PC-9 (cell line): ENCODE measurements at regions not wholly inside any gene's neighbourhood (a gene's known extent, or its start where the extent isn't known, plus 50 kb on each side); places are given as distances from the start of the nearest gene placed in this dataset.

Experiments used
- BruUV-seq: library from RNA; stranded (reverse); fragments of 400-500 nt; replicated peaks from 2 replicates; lab custom pipeline; 2021; lab: Mats Ljungman, UMichigan
- CTCF ChIA-PET: fragments of 300-600 bp; sonication (Branson Sonifier 250); formaldehyde crosslinking; loops from one replicate; lab custom pipeline; 2022; ENCODE audit warnings: antibody characterized with exemption; lab: Charles Lee
- POLR2A ChIA-PET: fragments of 300-600 bp; sonication (Branson Sonifier 250); formaldehyde crosslinking; loops from one replicate; lab custom pipeline; 2022; ENCODE audit warnings: antibody characterized with exemption; ENCODE audit not compliant: unreplicated experiment; lab: Charles Lee
- DNase-seq, 2 experiments: peaks; one replicate each; pipeline versions ENCODE4 v3.0.0 to v3.0.0-alpha.2; 2015 to 2022; ENCODE audit warnings: mixed read lengths in 1 of 2
- H2AFZ ChIP-seq: fragments of 200-600 bp; sonication (generic); 2 replicates; pipeline ENCODE4 v1.8.1; 2017; ENCODE audit warnings: antibody characterized with exemption
- H3F3A ChIP-seq: fragments of 200-600 bp; sonication (generic); 2 replicates; pipeline ENCODE4 v1.8.1; 2017; ENCODE audit warnings: antibody characterized with exemption, mild to moderate bottlenecking, low read depth; ENCODE audit not compliant: insufficient read depth
- H3K27ac ChIP-seq: fragments of 200-600 bp; sonication (generic); 2 replicates; pipeline ENCODE4 v1.6.1; 2016; ENCODE audit warnings: mixed run types
- H3K27me3 ChIP-seq: fragments of 200-600 bp; sonication (generic); 2 replicates; pipeline ENCODE4 v1.6.1; 2016; ENCODE audit warnings: low read depth, mixed run types; ENCODE audit not compliant: insufficient read depth
- H3K36me3 ChIP-seq: fragments of 200-600 bp; sonication (generic); 2 replicates; pipeline ENCODE4 v1.6.1; 2016; ENCODE audit warnings: low read depth, mixed run types
- H3K4me1 ChIP-seq: fragments of 200-600 bp; sonication (generic); replicated peaks from 2 replicates; pipeline ENCODE4 v1.6.1; 2016; ENCODE audit warnings: mixed run types; ENCODE audit not compliant: insufficient read depth
- H3K4me2 ChIP-seq: fragments of 200-600 bp; sonication (generic); 2 replicates; pipeline ENCODE4 v1.6.1; 2017; ENCODE audit warnings: mixed run types
- H3K4me3 ChIP-seq: fragments of 200-600 bp; sonication (generic); 2 replicates; pipeline ENCODE4 v1.6.1; 2016; ENCODE audit warnings: mixed run types
- H3K79me2 ChIP-seq: fragments of 200-600 bp; sonication (generic); 2 replicates; pipeline ENCODE4 v1.6.1; 2017; ENCODE audit warnings: low read depth, mixed run types
- H3K9me2 ChIP-seq: fragments of 200-600 bp; sonication (generic); 2 replicates; pipeline ENCODE4 v1.8.1; 2017; ENCODE audit warnings: mild to moderate bottlenecking; ENCODE audit not compliant: insufficient read depth
- H3K9me3 ChIP-seq: fragments of 200-600 bp; sonication (generic); 2 replicates; pipeline ENCODE4 v1.8.1; 2016; ENCODE audit warnings: low read depth; ENCODE audit not compliant: insufficient read depth
- H4K20me1 ChIP-seq: fragments of 200-600 bp; sonication (generic); 2 replicates; pipeline ENCODE4 v1.8.1; 2017; ENCODE audit not compliant: insufficient read depth
- EZH2 ChIP-seq: fragments of 200-600 bp; sonication (generic); IDR thresholded peaks from 2 replicates; pipeline ENCODE4 v1.8.0; 2017; ENCODE audit warnings: antibody characterized with exemption, low read depth
- intact Hi-C: fragments of 100-400 bp; cut with micrococcal nuclease; formaldehyde crosslinking; loops from one replicate; pipeline ENCODE4 v1.10.0; 2022; ENCODE audit not compliant: unreplicated experiment
- TF ChIP-seq, protein P1 (sequence below): fragments of 200-600 bp; sonication (generic); conservative IDR thresholded peaks from 2 replicates; pipeline ENCODE4 v1.6.1; 2017; ENCODE audit warnings: mixed run types, antibody characterized with exemption, mild to moderate bottlenecking, moderate library complexity

DNA sequence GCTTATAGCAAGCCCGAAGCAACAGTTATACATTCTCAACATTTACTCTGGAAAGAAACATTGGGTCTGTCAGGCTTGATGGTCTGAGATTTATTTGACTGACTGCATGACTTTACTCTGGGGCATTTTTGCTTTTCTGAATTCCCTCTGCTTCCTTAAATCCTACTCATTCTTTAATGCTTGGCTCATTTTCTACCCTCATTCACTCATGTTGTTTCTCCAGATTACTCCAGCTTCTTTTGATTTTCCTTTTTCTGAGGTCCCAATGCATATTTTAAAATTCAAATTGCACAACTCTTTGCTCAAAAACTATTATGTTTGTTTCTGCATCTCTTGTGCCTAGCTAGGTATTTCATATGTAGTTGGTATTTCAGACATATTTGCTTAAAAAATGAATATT, 2002.9 kb upstream of the NUDT12 start:
- H3K9me2 ChIP-seq = no peaks in the 10 kb centered on the region
- no peaks in the 10 kb centered on the region for H3K27me3 ChIP-seq
- no peak for TF ChIP-seq EZH2
- TF ChIP-seq, protein P1, sequence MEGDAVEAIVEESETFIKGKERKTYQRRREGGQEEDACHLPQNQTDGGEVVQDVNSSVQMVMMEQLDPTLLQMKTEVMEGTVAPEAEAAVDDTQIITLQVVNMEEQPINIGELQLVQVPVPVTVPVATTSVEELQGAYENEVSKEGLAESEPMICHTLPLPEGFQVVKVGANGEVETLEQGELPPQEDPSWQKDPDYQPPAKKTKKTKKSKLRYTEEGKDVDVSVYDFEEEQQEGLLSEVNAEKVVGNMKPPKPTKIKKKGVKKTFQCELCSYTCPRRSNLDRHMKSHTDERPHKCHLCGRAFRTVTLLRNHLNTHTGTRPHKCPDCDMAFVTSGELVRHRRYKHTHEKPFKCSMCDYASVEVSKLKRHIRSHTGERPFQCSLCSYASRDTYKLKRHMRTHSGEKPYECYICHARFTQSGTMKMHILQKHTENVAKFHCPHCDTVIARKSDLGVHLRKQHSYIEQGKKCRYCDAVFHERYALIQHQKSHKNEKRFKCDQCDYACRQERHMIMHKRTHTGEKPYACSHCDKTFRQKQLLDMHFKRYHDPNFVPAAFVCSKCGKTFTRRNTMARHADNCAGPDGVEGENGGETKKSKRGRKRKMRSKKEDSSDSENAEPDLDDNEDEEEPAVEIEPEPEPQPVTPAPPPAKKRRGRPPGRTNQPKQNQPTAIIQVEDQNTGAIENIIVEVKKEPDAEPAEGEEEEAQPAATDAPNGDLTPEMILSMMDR = no peak
- no peak overlapping the region for H3K4me3 ChIP-seq
- intact Hi-C loops = no loop called here
- no peak for DNase-seq
- H2AFZ ChIP-seq = no peak overlapping the region
- H3K79me2 ChIP-seq = no peaks in the 10 kb centered on the region
- no peak overlapping the region for H3K4me2 ChIP-seq
- H3K27ac ChIP-seq = no peak overlapping the region
- H3K4me1 ChIP-seq = no peaks in the 10 kb centered on the region
- H3F3A ChIP-seq = no peaks in the 10 kb centered on the region
- no peaks in the 10 kb centered on the region for H3K9me3 ChIP-seq
- no TSS peak for BruUV-seq
- ChIA-PET POLR2A (no interaction called here), CTCF (no interaction called here)
- H4K20me1 ChIP-seq = no peaks in the 10 kb centered on the region
- no peaks in the 10 kb centered on the region for H3K36me3 ChIP-seq

DNA sequence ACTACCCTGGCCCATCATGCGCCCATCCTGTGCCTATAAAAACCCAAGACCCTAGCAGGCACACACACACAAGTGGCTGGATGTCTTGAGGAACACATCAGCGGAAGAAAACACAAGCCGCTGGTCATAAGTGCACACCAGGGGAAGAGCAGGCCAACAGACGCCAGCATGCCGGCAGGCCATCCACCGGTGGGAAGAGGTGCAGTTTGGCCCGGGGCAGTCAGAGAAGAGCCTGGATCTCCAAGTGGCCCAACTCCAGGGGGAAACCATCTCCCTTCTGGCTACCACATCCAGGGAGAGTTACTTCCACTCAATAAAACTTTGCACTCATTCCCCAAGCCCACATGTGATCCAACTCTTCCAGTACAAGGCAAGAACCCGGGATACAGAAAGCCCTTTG, 2001.3 kb upstream of the NUDT12 start:
- H3K9me3 ChIP-seq = no peaks in the 10 kb centered on the region

DNA sequence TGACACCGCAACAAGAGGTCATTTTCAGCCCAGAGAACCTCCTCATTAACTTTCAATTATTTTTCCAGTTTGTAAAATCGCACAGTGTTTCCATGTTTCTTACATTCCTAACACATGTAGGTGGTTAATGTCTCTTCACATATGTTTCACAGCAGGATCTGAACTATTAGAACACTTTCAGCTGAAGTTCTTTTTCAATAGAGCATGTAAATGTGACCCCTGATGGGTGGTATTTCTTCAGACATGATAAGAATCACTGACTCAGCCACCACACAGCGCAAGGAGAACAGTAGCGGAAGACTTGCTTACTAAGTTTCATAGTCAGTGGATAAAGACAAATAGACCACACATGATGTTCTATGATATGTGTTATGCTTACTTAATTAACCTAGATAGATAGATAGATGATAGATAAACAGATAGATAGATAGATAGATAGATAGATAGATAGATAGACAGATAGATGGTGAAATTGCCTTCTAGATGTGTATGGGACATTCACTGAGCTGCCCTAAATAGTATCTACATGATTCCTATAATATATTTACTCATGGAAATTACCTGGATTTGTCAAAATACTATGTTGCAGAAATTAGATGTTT, 1992.1 kb upstream of the NUDT12 start:
- DNase-seq = no peak
- BruUV-seq = no TSS peak
- Histone ChIP-seq H3K36me3 (no peaks in the 10 kb centered on the region), H3K27me3 (no peaks in the 10 kb centered on the region), H3K4me2 (no peak overlapping the region), H2AFZ (no peak overlapping the region), H3K79me2 (no peaks in the 10 kb centered on the region), H3K9me3 (no peaks in the 10 kb centered on the region), H4K20me1 (no peaks in the 10 kb centered on the region), H3K4me1 (no peaks in the 10 kb centered on the region), H3K9me2 (no peaks in the 10 kb centered on the region), H3K4me3 (no peak overlapping the region), H3K27ac (no peak overlapping the region), H3F3A (no peaks in the 10 kb centered on the region)
- TF ChIP-seq, protein P1 = no peak
- TF ChIP-seq EZH2 = no peak
- POLR2A ChIA-PET = no interaction called here
- intact Hi-C loops = no loop called here
- CTCF ChIA-PET = no interaction called here

More for the DNA sequence above, 2001.3 kb upstream of the NUDT12 start:
- Histone ChIP-seq H3K27ac (no peak overlapping the region), H3K9me2 (no peaks in the 10 kb centered on the region), H3K27me3 (no peaks in the 10 kb centered on the region), H4K20me1 (no peaks in the 10 kb centered on the region), H3K36me3 (no peaks in the 10 kb centered on the region), H3K4me2 (no peak overlapping the region), H2AFZ (no peak overlapping the region), H3K4me1 (no peaks in the 10 kb centered on the region), H3F3A (no peaks in the 10 kb centered on the region), H3K79me2 (no peaks in the 10 kb centered on the region), H3K4me3 (no peak overlapping the region)
- intact Hi-C loops = no loop called here
- ChIA-PET POLR2A (no interaction called here), CTCF (no interaction called here)
- no peak for DNase-seq
- TF ChIP-seq, protein P1 = no peak
- TF ChIP-seq EZH2 = no peak
- no TSS peak for BruUV-seq
